Stimulated activated CD4-positive, alpha-beta T cell treated with anti-CD3 and anti-CD28 coated beads, Interleukin-15, amount 100 ng/mL, for 48 hours (primary cell): ENCODE measurements at regions not wholly inside any gene's neighbourhood (a gene's known extent, or its start where the extent isn't known, plus 50 kb on each side); places are given as distances from the start of the nearest gene placed in this dataset.
"Not testable (repeated sequence)": the region's sequence is repeated elsewhere in the genome, so short reads cannot be mapped to it uniquely, and the experiment has no call there.

Experiments
- DNase-seq, 2 donors: peaks; one replicate each; pipeline ENCODE4 v3.0.0-alpha.2; 2020; ENCODE audit warnings: low read depth in 2 of 2

GRCh38 chr1:198968866-198969265, 330.0 kb downstream of the PTPRC start:
- DNase-seq = no peak

GRCh38 chr1:198969981-198970380, 331.1 kb downstream of the PTPRC start:
- no peak for DNase-seq

- DNase-seq = no peak
Observed at GRCh38 chr1:198970916-198971315, 332.1 kb downstream of the PTPRC start.

GRCh38 chr1:198977909-198978308, 339.1 kb downstream of the PTPRC start:
- DNase-seq = no peak

GRCh38 chr1:198978523-198978922, 339.7 kb downstream of the PTPRC start:
- no peak for DNase-seq

GRCh38 chr1:198986036-198986435, 347.2 kb downstream of the PTPRC start:
- no peak for DNase-seq

- no peak for DNase-seq
Observed at GRCh38 chr1:198986442-198986841, 347.6 kb downstream of the PTPRC start.

GRCh38 chr1:199002661-199003060, 363.8 kb downstream of the PTPRC start:
- DNase-seq = no peak

- DNase-seq = no peak
Observed at GRCh38 chr1:199007423-199007822, 368.6 kb downstream of the PTPRC start.

- no peak for DNase-seq
Observed at GRCh38 chr1:199009447-199009846, 370.6 kb downstream of the PTPRC start.

GRCh38 chr1:199010492-199010891, 371.7 kb downstream of the PTPRC start:
- DNase-seq = no peak

- no peak for DNase-seq
Observed at GRCh38 chr1:199010933-199011332, 372.1 kb downstream of the PTPRC start.

GRCh38 chr1:199015799-199016198, 377.0 kb downstream of the PTPRC start:
- DNase-seq = no peak

- DNase-seq = no peak
Observed at GRCh38 chr1:199018471-199019135, 379.8 kb downstream of the PTPRC start.

GRCh38 chr1:199020051-199020450, 381.2 kb downstream of the PTPRC start:
- no peak for DNase-seq

- no peak for DNase-seq
Observed at GRCh38 chr1:199020904-199021303, 382.1 kb downstream of the PTPRC start.

- no peak for DNase-seq
Observed at GRCh38 chr1:199029401-199029800, 390.6 kb downstream of the PTPRC start.

GRCh38 chr1:199029855-199030254, 391.0 kb downstream of the PTPRC start:
- no peak for DNase-seq

- DNase-seq = not testable (repeated sequence)
Observed at GRCh38 chr1:199030541-199030940, 391.7 kb downstream of the PTPRC start.

GRCh38 chr1:199031170-199031569, 392.3 kb downstream of the PTPRC start:
- not testable (repeated sequence) for DNase-seq

- DNase-seq = not testable (repeated sequence)
Observed at GRCh38 chr1:199032479-199032878, 393.6 kb downstream of the PTPRC start.

- DNase-seq = no peak
Observed at GRCh38 chr1:199033661-199034060, 394.8 kb downstream of the PTPRC start.

- DNase-seq = no peak
Observed at GRCh38 chr1:199038156-199038555, 399.3 kb downstream of the PTPRC start.
